ENCODE measurements at regions not wholly inside any gene's neighbourhood (a gene's known extent, or its start where the extent isn't known, plus 50 kb on each side); places are given as distances from the start of the nearest gene placed in this dataset.

DNA sequence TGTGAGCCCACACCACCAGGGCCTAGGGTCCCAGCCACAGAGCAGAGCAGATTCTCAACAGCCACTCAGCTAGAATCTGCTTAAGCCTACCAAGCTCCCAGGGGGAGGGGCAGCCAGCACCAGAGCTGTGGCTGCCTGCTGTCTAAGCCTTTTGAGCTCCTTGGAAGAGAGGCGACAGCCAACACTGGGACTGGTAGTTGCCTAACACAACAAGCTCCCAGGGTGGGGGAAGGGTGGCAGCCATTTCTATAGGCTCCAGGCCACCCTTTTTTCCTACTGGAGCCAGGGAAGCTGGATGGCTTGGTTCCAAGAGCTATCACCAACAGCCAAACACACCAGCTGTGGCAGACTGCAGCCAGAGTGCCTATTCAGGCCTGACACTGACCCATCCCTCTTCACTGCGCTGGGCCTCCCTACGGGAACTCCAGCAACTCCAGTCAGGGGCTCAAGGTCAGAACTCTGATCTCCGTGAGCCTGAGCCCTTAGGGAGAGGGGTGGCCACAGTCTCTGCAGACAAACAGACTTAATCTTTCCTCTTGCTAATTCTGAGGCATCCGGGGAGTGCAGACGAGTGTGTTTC, 1824.3 kb upstream of the CELF4 start:
- peaks cover 17% of the 10 kb centered on the region for H3K9me3 ChIP-seq (ENCODE audit: low read length)
- H3K4me2 ChIP-seq (ENCODE audit: low read depth, low read length, poor library complexity, severe bottlenecking): no peak overlapping the region
- H3K4me3 ChIP-seq (ENCODE audit: low read length): no peak overlapping the region
- DNase-seq: no peak
- H3K9ac ChIP-seq (ENCODE audit: low read length): no peak overlapping the region
- no peaks in the 10 kb centered on the region for H4K20me1 ChIP-seq (ENCODE audit: insufficient read depth, low read depth, low read length)
- no peaks in the 10 kb centered on the region for H3K9me2 ChIP-seq (replicated peaks; ENCODE audit: insufficient read depth, low read length)
- H2AFZ ChIP-seq (ENCODE audit: low read length): no peak overlapping the region
- no peaks in the 10 kb centered on the region for H3K27me3 ChIP-seq (ENCODE audit: low read length)
- H3K27ac ChIP-seq (ENCODE audit: low read length): no peak overlapping the region
- no peaks in the 10 kb centered on the region for H3K4me1 ChIP-seq (ENCODE audit: low read length)
- H3K36me3 ChIP-seq (ENCODE audit: insufficient read depth, low read length): no peaks in the 10 kb centered on the region
- H3K79me2 ChIP-seq (ENCODE audit: low read length): no peaks in the 10 kb centered on the region

- Histone ChIP-seq H3K4me3 (ENCODE audit: low read length) (no peak overlapping the region), H3K9me2 (replicated peaks; ENCODE audit: insufficient read depth, low read length) (no peaks in the 10 kb centered on the region), H3K27ac (ENCODE audit: low read length) (no peak overlapping the region), H3K36me3 (ENCODE audit: insufficient read depth, low read length) (no peaks in the 10 kb centered on the region), H4K20me1 (ENCODE audit: insufficient read depth, low read depth, low read length) (no peaks in the 10 kb centered on the region), H3K4me2 (ENCODE audit: low read depth, low read length, poor library complexity, severe bottlenecking) (no peak overlapping the region), H3K9ac (ENCODE audit: low read length) (no peak overlapping the region), H3K4me1 (ENCODE audit: low read length) (no peaks in the 10 kb centered on the region), H2AFZ (ENCODE audit: low read length) (no peak overlapping the region), H3K79me2 (ENCODE audit: low read length) (no peaks in the 10 kb centered on the region), H3K9me3 (ENCODE audit: low read length) (peaks cover 28% of the 10 kb centered on the region), H3K27me3 (ENCODE audit: low read length) (no peaks in the 10 kb centered on the region)
- DNase-seq: no peak
Measured at GRCh38 chr18:39380866-39381265, 1815.3 kb upstream of the CELF4 start.

GRCh38 chr18:39380186-39380725, 1814.7 kb upstream of the CELF4 start:
- no peaks in the 10 kb centered on the region for H3K36me3 ChIP-seq (ENCODE audit: insufficient read depth, low read length)
- H3K9me2 ChIP-seq (replicated peaks; ENCODE audit: insufficient read depth, low read length): no peaks in the 10 kb centered on the region
- H3K9me3 ChIP-seq (ENCODE audit: low read length): peaks cover 28% of the 10 kb centered on the region
- H3K79me2 ChIP-seq (ENCODE audit: low read length): no peaks in the 10 kb centered on the region
- H3K4me2 ChIP-seq (ENCODE audit: low read depth, low read length, poor library complexity, severe bottlenecking): no peak overlapping the region
- H2AFZ ChIP-seq (ENCODE audit: low read length): no peak overlapping the region
- H3K4me1 ChIP-seq (ENCODE audit: low read length): no peaks in the 10 kb centered on the region
- H3K4me3 ChIP-seq (ENCODE audit: low read length): no peak overlapping the region
- H3K9ac ChIP-seq (ENCODE audit: low read length): no peak overlapping the region
- H3K27me3 ChIP-seq (ENCODE audit: low read length): no peaks in the 10 kb centered on the region
- no peaks in the 10 kb centered on the region for H4K20me1 ChIP-seq (ENCODE audit: insufficient read depth, low read depth, low read length)
- no peak for DNase-seq
- no peak overlapping the region for H3K27ac ChIP-seq (ENCODE audit: low read length)

DNA sequence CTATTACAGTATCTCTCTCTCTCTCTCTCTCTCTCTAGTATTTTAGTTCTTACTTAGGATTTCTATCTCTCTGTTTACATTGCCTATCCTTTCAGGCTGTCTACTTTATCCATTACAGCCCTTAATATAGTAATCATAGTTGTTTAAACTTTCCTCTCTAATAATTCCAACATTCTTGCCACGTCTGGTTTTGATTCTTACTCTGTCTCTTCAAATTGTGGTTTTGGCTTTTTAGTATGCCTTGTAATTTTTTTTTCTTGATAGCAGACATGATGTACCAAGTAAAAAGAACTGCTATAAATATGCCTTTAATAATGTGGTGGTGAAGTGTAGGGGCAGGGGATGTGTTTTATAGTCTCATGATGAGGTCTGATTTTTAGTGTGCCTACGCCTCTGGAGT, 1809.5 kb upstream of the CELF4 start:
- H3K4me2 ChIP-seq (ENCODE audit: low read depth, low read length, poor library complexity, severe bottlenecking): no peak overlapping the region
- no peaks in the 10 kb centered on the region for H3K36me3 ChIP-seq (ENCODE audit: insufficient read depth, low read length)
- no peaks in the 10 kb centered on the region for H3K79me2 ChIP-seq (ENCODE audit: low read length)
- peaks cover 12% of the 10 kb centered on the region for H3K9me3 ChIP-seq (ENCODE audit: low read length)
- DNase-seq: no peak
- no peak overlapping the region for H3K9ac ChIP-seq (ENCODE audit: low read length)
- H4K20me1 ChIP-seq (ENCODE audit: insufficient read depth, low read depth, low read length): no peaks in the 10 kb centered on the region
- H3K4me3 ChIP-seq (ENCODE audit: low read length): no peak overlapping the region
- no peaks in the 10 kb centered on the region for H3K9me2 ChIP-seq (replicated peaks; ENCODE audit: insufficient read depth, low read length)
- no peaks in the 10 kb centered on the region for H3K4me1 ChIP-seq (ENCODE audit: low read length)
- no peak overlapping the region for H3K27ac ChIP-seq (ENCODE audit: low read length)
- no peaks in the 10 kb centered on the region for H3K27me3 ChIP-seq (ENCODE audit: low read length)
- no peak overlapping the region for H2AFZ ChIP-seq (ENCODE audit: low read length)

GRCh38 chr18:39371996-39372395, 1806.4 kb upstream of the CELF4 start:
- H3K79me2 ChIP-seq (ENCODE audit: low read length): no peaks in the 10 kb centered on the region
- H4K20me1 ChIP-seq (ENCODE audit: insufficient read depth, low read depth, low read length): no peaks in the 10 kb centered on the region
- no peak overlapping the region for H3K4me2 ChIP-seq (ENCODE audit: low read depth, low read length, poor library complexity, severe bottlenecking)
- DNase-seq: no peak
- no peaks in the 10 kb centered on the region for H3K4me1 ChIP-seq (ENCODE audit: low read length)
- H3K27me3 ChIP-seq (ENCODE audit: low read length): no peaks in the 10 kb centered on the region
- H3K9me3 ChIP-seq (ENCODE audit: low read length): peaks cover 7% of the 10 kb centered on the region
- H3K9me2 ChIP-seq (replicated peaks; ENCODE audit: insufficient read depth, low read length): no peaks in the 10 kb centered on the region
- H2AFZ ChIP-seq (ENCODE audit: low read length): no peak overlapping the region
- no peak overlapping the region for H3K4me3 ChIP-seq (ENCODE audit: low read length)
- no peak overlapping the region for H3K27ac ChIP-seq (ENCODE audit: low read length)
- H3K36me3 ChIP-seq (ENCODE audit: insufficient read depth, low read length): no peaks in the 10 kb centered on the region
- H3K9ac ChIP-seq (ENCODE audit: low read length): no peak overlapping the region

GRCh38 chr18:39366656-39367055, 1801.1 kb upstream of the CELF4 start:
- H4K20me1 ChIP-seq (ENCODE audit: insufficient read depth, low read depth, low read length): no peaks in the 10 kb centered on the region
- no peaks in the 10 kb centered on the region for H3K27me3 ChIP-seq (ENCODE audit: low read length)

DNA sequence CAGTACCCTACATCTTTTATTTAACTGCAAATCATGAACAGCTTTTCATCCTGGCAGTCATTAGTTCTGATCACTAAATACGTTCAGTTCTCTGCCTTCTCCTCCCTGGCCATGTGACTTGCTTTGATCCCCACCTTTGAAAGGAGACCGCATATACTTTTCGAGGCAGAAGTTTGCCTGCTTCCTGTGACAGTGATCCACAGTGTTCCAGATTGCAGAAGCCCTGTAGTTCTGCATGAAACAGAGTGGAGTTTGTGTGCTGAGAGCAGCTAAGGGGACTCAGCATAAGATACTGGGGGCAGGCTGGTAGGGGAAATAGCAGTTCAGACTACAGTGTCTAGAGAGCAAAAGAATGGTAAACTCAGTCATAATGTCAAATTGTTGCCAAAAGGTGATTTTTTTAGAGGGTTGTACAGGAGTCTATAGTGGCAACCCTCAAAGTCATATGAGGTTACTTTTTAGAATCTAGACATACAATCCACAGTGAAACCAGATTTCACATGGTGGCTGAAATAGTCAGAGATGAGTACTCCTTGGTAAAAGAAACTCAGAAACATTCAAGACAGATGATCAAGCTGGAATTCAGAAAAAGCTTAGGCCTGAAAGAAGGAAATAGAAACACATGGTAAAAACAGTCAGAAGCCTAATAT, 1800.4 kb upstream of the CELF4 start:
- no peak overlapping the region for H3K27ac ChIP-seq (ENCODE audit: low read length)
- no peaks in the 10 kb centered on the region for H3K27me3 ChIP-seq (ENCODE audit: low read length)
- DNase-seq: no peak
- no peaks in the 10 kb centered on the region for H3K4me1 ChIP-seq (ENCODE audit: low read length)
- H3K79me2 ChIP-seq (ENCODE audit: low read length): no peaks in the 10 kb centered on the region
- no peaks in the 10 kb centered on the region for H3K9me2 ChIP-seq (replicated peaks; ENCODE audit: insufficient read depth, low read length)
- no peaks in the 10 kb centered on the region for H3K36me3 ChIP-seq (ENCODE audit: insufficient read depth, low read length)
- H3K9ac ChIP-seq (ENCODE audit: low read length): no peak overlapping the region
- H3K4me2 ChIP-seq (ENCODE audit: low read depth, low read length, poor library complexity, severe bottlenecking): no peak overlapping the region
- no peaks in the 10 kb centered on the region for H4K20me1 ChIP-seq (ENCODE audit: insufficient read depth, low read depth, low read length)
- peaks cover 27% of the 10 kb centered on the region for H3K9me3 ChIP-seq (ENCODE audit: low read length)
- no peak overlapping the region for H2AFZ ChIP-seq (ENCODE audit: low read length)
- H3K4me3 ChIP-seq (ENCODE audit: low read length): no peak overlapping the region

More at GRCh38 chr18:39366656-39367055, 1801.1 kb upstream of the CELF4 start:
- no peak for DNase-seq
- Histone ChIP-seq H3K4me3 (ENCODE audit: low read length) (no peak overlapping the region), H2AFZ (ENCODE audit: low read length) (no peak overlapping the region), H3K9me3 (ENCODE audit: low read length) (peaks cover 22% of the 10 kb centered on the region), H3K36me3 (ENCODE audit: insufficient read depth, low read length) (no peaks in the 10 kb centered on the region), H3K9ac (ENCODE audit: low read length) (no peak overlapping the region), H3K4me1 (ENCODE audit: low read length) (no peaks in the 10 kb centered on the region), H3K27ac (ENCODE audit: low read length) (no peak overlapping the region), H3K4me2 (ENCODE audit: low read depth, low read length, poor library complexity, severe bottlenecking) (no peak overlapping the region), H3K9me2 (replicated peaks; ENCODE audit: insufficient read depth, low read length) (no peaks in the 10 kb centered on the region), H3K79me2 (ENCODE audit: low read length) (no peaks in the 10 kb centered on the region)

DNA sequence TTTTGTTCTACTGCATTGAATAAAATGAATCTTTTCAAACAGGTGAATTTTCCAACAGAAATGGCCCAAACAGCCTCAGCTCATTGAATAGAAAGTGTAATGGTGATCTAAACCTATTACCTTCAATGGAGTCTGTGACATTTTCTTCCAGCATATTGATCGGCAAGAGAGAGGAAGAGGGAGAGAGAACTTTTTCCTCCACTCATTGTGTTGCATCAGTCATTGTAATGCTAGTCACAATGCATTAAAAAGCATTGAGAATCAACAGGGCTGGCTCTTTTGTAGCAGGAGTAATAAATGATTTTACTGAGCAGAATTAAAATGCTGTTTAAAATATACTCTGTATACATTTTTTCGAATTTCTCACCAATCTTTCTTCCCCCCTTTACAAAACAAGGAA, 1794.5 kb upstream of the CELF4 start:
- H3K9me3 ChIP-seq (ENCODE audit: low read length): peaks cover 22% of the 10 kb centered on the region
- no peak overlapping the region for H3K4me3 ChIP-seq (ENCODE audit: low read length)
- H3K36me3 ChIP-seq (ENCODE audit: insufficient read depth, low read length): no peaks in the 10 kb centered on the region
- no peaks in the 10 kb centered on the region for H3K27me3 ChIP-seq (ENCODE audit: low read length)
- H2AFZ ChIP-seq (ENCODE audit: low read length): no peak overlapping the region
- H3K79me2 ChIP-seq (ENCODE audit: low read length): no peaks in the 10 kb centered on the region
- H3K4me2 ChIP-seq (ENCODE audit: low read depth, low read length, poor library complexity, severe bottlenecking): no peak overlapping the region
- no peak overlapping the region for H3K27ac ChIP-seq (ENCODE audit: low read length)
- H3K9ac ChIP-seq (ENCODE audit: low read length): no peak overlapping the region
- no peaks in the 10 kb centered on the region for H3K4me1 ChIP-seq (ENCODE audit: low read length)
- no peaks in the 10 kb centered on the region for H4K20me1 ChIP-seq (ENCODE audit: insufficient read depth, low read depth, low read length)
- DNase-seq: no peak
- no peaks in the 10 kb centered on the region for H3K9me2 ChIP-seq (replicated peaks; ENCODE audit: insufficient read depth, low read length)

Data from Karpas-422 (cell line).